MCF 10A (cell line): ENCODE measurements at regions not wholly inside any gene's neighbourhood (a gene's known extent, or its start where the extent isn't known, plus 50 kb on each side); places are given as distances from the start of the nearest gene placed in this dataset.
A peak's percentile ranks its signal among the peaks of the same experiment; 100 is the strongest.
"Not testable (repeated sequence)": the region's sequence is repeated elsewhere in the genome, so short reads cannot be mapped to it uniquely, and the experiment has no call there.

ENCODE experiments used
- BruUV-seq: library from RNA; stranded (reverse); fragments of 400-500 nt; replicated peaks from 2 replicates; lab custom pipeline; 2021; lab: Mats Ljungman, UMichigan
- CTCF ChIA-PET: fragments of 300-600 bp; sonication (Branson Sonifier 250); formaldehyde crosslinking; extraction: SDS; loops from one replicate; lab custom pipeline; 2021; ENCODE audit warnings: antibody characterized with exemption, inconsistent platforms; lab: Yijun Ruan, JAX
- POLR2A ChIA-PET: fragments of 300-600, 350-650 bp; sonication (Branson Sonifier 250); formaldehyde crosslinking; extraction: SDS; loops from one replicate; lab custom pipeline; 2020; ENCODE audit warnings: antibody characterized with exemption, inconsistent platforms; lab: Yijun Ruan, JAX
- DNase-seq: peaks from one replicate; pipeline ENCODE4 v3.0.0-alpha.2; 2018; ENCODE audit not compliant: unreplicated experiment
- H3K27ac Mint-ChIP-seq: one replicate; pipeline ENCODE4 v1.8.0; 2022; ENCODE audit warnings: mild to moderate bottlenecking, low read depth, mixed read lengths; ENCODE audit not compliant: unreplicated experiment
- H3K27me3 Mint-ChIP-seq: one replicate; pipeline ENCODE4 v1.8.0; 2022; ENCODE audit warnings: mixed read lengths; ENCODE audit not compliant: insufficient read depth, unreplicated experiment
- H3K36me3 Mint-ChIP-seq: one replicate; pipeline ENCODE4 v1.8.0; 2022; ENCODE audit warnings: mild to moderate bottlenecking, moderate library complexity, mixed read lengths; ENCODE audit not compliant: insufficient read depth, unreplicated experiment
- H3K4me1 Mint-ChIP-seq: one replicate; pipeline ENCODE4 v1.8.0; 2022; ENCODE audit warnings: mixed read lengths; ENCODE audit not compliant: insufficient read depth, unreplicated experiment
- H3K4me3 Mint-ChIP-seq: one replicate; pipeline ENCODE4 v1.8.0; 2022; ENCODE audit warnings: mild to moderate bottlenecking, moderate library complexity, mixed read lengths; ENCODE audit not compliant: unreplicated experiment
- H3K9me3 Mint-ChIP-seq: one replicate; pipeline ENCODE4 v1.8.0; 2022; ENCODE audit warnings: mixed read lengths; ENCODE audit not compliant: unreplicated experiment
- CTCF ChIP-seq: fragments of 200-600 bp; IDR thresholded peaks from one replicate; pipeline ENCODE4 v1.8.0; 2022; ENCODE audit warnings: antibody characterized with exemption, mild to moderate bottlenecking; ENCODE audit not compliant: unreplicated experiment
- intact Hi-C: fragments of 100-400 bp; cut with micrococcal nuclease; formaldehyde crosslinking; loops from 2 replicates; pipeline ENCODE4 v1.14.1; 2022

GRCh38 chr13:22880741-22881720 is 299.7 kb upstream of the SGCG start:
- Mint-ChIP-seq H3K4me1 (no peaks in the 10 kb centered on the region), H3K36me3 (no peaks in the 10 kb centered on the region)

GRCh38 chr13:22881721-22882608 is 298.8 kb upstream of the SGCG start:
- BruUV-seq, DNase-seq, H3K27me3 Mint-ChIP-seq, H3K36me3 Mint-ChIP-seq, H3K27ac Mint-ChIP-seq, H3K9me3 Mint-ChIP-seq, H3K4me3 Mint-ChIP-seq, H3K4me1 Mint-ChIP-seq, intact Hi-C loops: not testable (repeated sequence)
- POLR2A ChIA-PET = interaction anchor here (0.7 kb wide), 1 partner anchor 54 kb away, joined by 3 read pairs; no protein-coding TSS in a partner anchor
- CTCF ChIA-PET = interaction anchor here (0.6 kb wide), 2 partner anchors 139 to 585 kb away, joined by 3 read pairs; no protein-coding TSS in a partner anchor

More at GRCh38 chr13:22880741-22881720, 299.7 kb upstream of the SGCG start:
- intact Hi-C loops = no loop called here
- CTCF ChIA-PET = no interaction called here
- H3K27ac Mint-ChIP-seq = no peak overlapping the region
- H3K4me3 Mint-ChIP-seq = no peak overlapping the region
- no peak for DNase-seq
- TF ChIP-seq CTCF = no peak
- H3K27me3 Mint-ChIP-seq = no peaks in the 10 kb centered on the region
- BruUV-seq = no TSS peak
- no peaks in the 10 kb centered on the region for H3K9me3 Mint-ChIP-seq
- POLR2A ChIA-PET = no interaction called here

- Mint-ChIP-seq H3K4me1 (no peaks in the 10 kb centered on the region), H3K27me3 (no peaks in the 10 kb centered on the region), H3K9me3 (no peaks in the 10 kb centered on the region), H3K27ac (no peak overlapping the region), H3K4me3 (no peak overlapping the region), H3K36me3 (no peaks in the 10 kb centered on the region)
- no TSS peak for BruUV-seq
- TF ChIP-seq CTCF = no peak
- ChIA-PET CTCF (interaction anchor here (1.0 kb wide), 1 partner anchor 584 kb away, joined by 4 read pairs; no protein-coding TSS in a partner anchor), POLR2A (interaction anchor here (0.6 to 0.8 kb wide), 2 partner anchors 12 to 967 kb away, joined by 3 to 4 read pairs; no protein-coding TSS in a partner anchor)
- intact Hi-C loops = no loop called here
- DNase-seq = no peak
Measured at GRCh38 chr13:22883262-22883840, 297.4 kb upstream of the SGCG start.

GRCh38 chr13:22883956-22884355 is 296.8 kb upstream of the SGCG start:
- DNase-seq = no peak
- Mint-ChIP-seq H3K4me1 (no peaks in the 10 kb centered on the region), H3K9me3 (no peaks in the 10 kb centered on the region), H3K27me3 (no peaks in the 10 kb centered on the region), H3K36me3 (no peaks in the 10 kb centered on the region), H3K27ac (no peak overlapping the region), H3K4me3 (no peak overlapping the region)
- ChIA-PET CTCF (interaction anchor here (1.0 kb wide), 1 partner anchor 583 kb away, joined by 4 read pairs; no protein-coding TSS in a partner anchor), POLR2A (no interaction called here)
- intact Hi-C loops = no loop called here
- no peak for TF ChIP-seq CTCF
- BruUV-seq = no TSS peak

- H3K27me3 Mint-ChIP-seq, H3K4me1 Mint-ChIP-seq, H3K9me3 Mint-ChIP-seq, intact Hi-C loops, POLR2A ChIA-PET, BruUV-seq, H3K36me3 Mint-ChIP-seq, H3K4me3 Mint-ChIP-seq, H3K27ac Mint-ChIP-seq: not testable (repeated sequence)
- DNase-seq = peak; percentile 0
- CTCF ChIA-PET = interaction anchor here (0.6 kb wide), 1 partner anchor 160 kb away, joined by 3 read pairs; no protein-coding TSS in a partner anchor
Measured at GRCh38 chr13:22886061-22886460, 294.7 kb upstream of the SGCG start.

GRCh38 chr13:22889376-22889775 is 291.4 kb upstream of the SGCG start:
- CTCF ChIA-PET = interaction anchor here (0.6 kb wide), 2 partner anchors 12 to 28 kb away, joined by 3 to 8 read pairs; no protein-coding TSS in a partner anchor
- H3K9me3 Mint-ChIP-seq, H3K4me3 Mint-ChIP-seq, POLR2A ChIA-PET, H3K4me1 Mint-ChIP-seq, intact Hi-C loops, BruUV-seq, H3K27me3 Mint-ChIP-seq, H3K36me3 Mint-ChIP-seq, H3K27ac Mint-ChIP-seq, DNase-seq: not testable (repeated sequence)
